BJ (cell line): ENCODE measurements at regions not wholly inside any gene's neighbourhood (a gene's known extent, or its start where the extent isn't known, plus 50 kb on each side); places are given as distances from the start of the nearest gene placed in this dataset.

Source experiments
- CTCF ChIA-PET: fragments of 350-600 bp; formaldehyde crosslinking; extraction: SDS; loops from one replicate; lab custom pipeline; 2021; ENCODE audit warnings: antibody characterized with exemption, inconsistent platforms; lab: Yijun Ruan, JAX
- POLR2A ChIA-PET: fragments of 300-600 bp; sonication (Branson Sonifier 250); formaldehyde crosslinking; extraction: SDS; loops from one replicate; lab custom pipeline; 2021; ENCODE audit warnings: antibody characterized with exemption; lab: Charles Lee
- DNase-seq: peaks from one replicate; pipeline ENCODE4 v3.0.0-alpha.2; 2011; ENCODE audit warnings: low read depth
- H3K27me3 ChIP-seq: 2 replicates; pipeline ENCODE4 v1.6.0; 2011; ENCODE audit warnings: low read length; ENCODE audit not compliant: control insufficient read depth, insufficient read depth
- H3K36me3 ChIP-seq: 2 replicates; pipeline ENCODE4 v1.5.1; 2011; ENCODE audit warnings: low read length; ENCODE audit not compliant: control insufficient read depth, insufficient read depth
- H3K4me3 ChIP-seq: 2 replicates; pipeline ENCODE4 v1.5.1; 2011; ENCODE audit warnings: low read depth, mild to moderate bottlenecking, control low read depth, low read length
- TF ChIP-seq, protein P1 (sequence below): IDR thresholded peaks from 2 replicates; pipeline ENCODE4 v1.5.1; 2011; ENCODE audit warnings: low read depth, mild to moderate bottlenecking, control low read depth, inconsistent platforms, low read length, moderate library complexity; ENCODE audit not compliant: insufficient read depth

DNA sequence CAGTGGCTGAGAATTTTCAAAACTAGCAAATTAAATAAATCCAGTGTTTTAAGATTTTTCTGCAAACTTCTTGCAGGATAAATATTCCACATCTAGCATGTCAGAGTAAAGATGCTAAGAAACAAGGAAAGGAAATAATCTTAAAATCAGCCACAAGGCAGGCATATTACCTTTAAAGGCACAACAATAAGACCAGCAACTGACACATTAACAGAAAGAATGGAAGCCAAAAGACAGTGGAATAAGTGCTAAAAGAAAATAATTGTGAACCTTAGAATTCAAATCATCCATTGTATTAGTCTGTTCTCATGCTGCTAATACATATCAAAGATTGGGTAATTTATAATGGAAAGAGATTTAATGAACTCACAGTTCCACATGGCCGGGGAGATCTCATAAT lies 132.4 kb downstream of the FAR1 start:
- DNase-seq, result no peak
- ChIA-PET CTCF (no interaction called here), POLR2A (no interaction called here)
- Histone ChIP-seq H3K27me3 (no peaks in the 10 kb centered on the region), H3K4me3 (no peak overlapping the region), H3K36me3 (no peaks in the 10 kb centered on the region)
- TF ChIP-seq, protein P1, sequence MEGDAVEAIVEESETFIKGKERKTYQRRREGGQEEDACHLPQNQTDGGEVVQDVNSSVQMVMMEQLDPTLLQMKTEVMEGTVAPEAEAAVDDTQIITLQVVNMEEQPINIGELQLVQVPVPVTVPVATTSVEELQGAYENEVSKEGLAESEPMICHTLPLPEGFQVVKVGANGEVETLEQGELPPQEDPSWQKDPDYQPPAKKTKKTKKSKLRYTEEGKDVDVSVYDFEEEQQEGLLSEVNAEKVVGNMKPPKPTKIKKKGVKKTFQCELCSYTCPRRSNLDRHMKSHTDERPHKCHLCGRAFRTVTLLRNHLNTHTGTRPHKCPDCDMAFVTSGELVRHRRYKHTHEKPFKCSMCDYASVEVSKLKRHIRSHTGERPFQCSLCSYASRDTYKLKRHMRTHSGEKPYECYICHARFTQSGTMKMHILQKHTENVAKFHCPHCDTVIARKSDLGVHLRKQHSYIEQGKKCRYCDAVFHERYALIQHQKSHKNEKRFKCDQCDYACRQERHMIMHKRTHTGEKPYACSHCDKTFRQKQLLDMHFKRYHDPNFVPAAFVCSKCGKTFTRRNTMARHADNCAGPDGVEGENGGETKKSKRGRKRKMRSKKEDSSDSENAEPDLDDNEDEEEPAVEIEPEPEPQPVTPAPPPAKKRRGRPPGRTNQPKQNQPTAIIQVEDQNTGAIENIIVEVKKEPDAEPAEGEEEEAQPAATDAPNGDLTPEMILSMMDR, result no peak

DNA sequence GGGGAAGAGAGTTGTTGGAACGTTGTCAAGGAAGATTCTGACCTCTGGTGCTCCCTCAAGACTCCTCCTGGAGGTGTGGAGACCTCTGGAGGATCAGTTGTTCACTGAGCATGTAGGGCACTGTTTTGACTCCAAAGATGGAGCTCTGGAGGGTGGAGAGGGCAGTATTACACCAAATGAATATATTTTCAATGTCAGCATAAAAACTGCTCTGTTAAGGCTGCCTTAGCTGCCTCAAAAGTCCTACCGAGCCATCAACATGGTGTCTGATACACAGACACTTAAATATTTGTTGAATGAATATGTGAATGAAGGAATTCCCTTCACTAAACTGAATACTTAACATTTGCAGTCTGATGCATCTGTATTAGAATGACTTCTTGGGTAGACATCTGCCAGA lies 144.2 kb upstream of the SPON1 start:
- no peaks in the 10 kb centered on the region for H3K36me3 ChIP-seq
- no peak for DNase-seq
- no peaks in the 10 kb centered on the region for H3K27me3 ChIP-seq
- TF ChIP-seq, protein P1, result no peak
- ChIA-PET CTCF (no interaction called here), POLR2A (no interaction called here)
- H3K4me3 ChIP-seq, result no peak overlapping the region

DNA sequence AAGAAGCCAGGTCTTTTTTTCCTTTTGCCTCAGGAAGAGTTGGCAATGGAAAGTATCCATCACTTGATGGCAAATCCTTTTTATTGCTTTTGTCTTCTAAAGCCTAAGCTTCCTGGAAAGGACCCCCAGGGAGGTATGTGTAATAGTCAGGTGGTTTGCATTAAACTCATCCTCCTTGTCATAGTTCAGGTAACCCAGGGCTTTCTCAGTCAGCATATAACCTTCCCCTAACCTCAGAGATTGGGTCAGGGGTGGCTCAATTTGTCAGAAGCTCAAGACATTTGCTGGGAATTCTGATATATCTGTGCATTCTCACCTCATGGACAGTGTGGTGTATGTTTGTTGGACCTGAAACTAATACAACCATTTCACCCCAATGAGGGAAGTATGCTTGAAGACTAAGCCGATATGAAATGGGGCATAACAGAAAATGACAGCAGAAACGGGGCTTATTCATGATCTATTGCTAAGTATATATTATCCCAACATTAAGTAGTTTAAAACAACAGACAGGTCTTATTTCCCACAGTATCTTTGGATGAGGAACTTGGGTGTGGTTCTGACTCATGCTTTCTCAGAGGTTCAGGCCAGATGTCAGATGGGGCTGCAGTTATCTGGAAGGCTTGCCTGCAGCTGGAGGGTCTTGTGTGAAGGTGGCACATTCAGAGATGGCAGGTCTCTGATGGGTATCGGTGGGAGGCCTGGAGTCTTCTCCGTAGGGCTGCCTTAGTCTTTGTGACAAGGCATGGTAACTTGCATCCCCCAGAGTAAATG lies 135.8 kb upstream of the SPON1 start:
- Histone ChIP-seq H3K36me3 (no peaks in the 10 kb centered on the region), H3K27me3 (no peaks in the 10 kb centered on the region), H3K4me3 (no peak overlapping the region)
- TF ChIP-seq, protein P1, result no peak
- POLR2A ChIA-PET, result no interaction called here
- CTCF ChIA-PET, result no interaction called here
- no peak for DNase-seq

DNA sequence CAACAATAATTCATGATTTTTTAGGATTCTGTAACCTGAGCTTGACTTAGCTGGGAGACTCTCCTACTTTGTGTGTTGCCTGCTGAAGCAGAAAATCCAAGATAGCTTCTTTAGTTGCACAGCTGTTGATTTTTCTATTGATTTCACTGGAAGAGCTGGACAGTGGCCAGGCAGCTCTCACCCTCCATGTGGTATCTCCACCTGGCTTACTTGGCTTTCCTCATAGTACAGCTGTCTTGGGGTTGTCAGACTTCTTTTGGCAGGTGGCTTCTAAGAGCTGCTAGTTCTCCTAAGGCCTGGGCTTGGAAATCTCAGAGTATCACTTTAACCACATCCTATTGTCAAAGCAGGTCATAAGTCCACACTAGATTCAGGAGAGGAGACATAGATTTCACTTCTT lies 130.8 kb upstream of the SPON1 start:
- Histone ChIP-seq H3K27me3 (no peaks in the 10 kb centered on the region), H3K36me3 (no peaks in the 10 kb centered on the region), H3K4me3 (no peak overlapping the region)
- CTCF ChIA-PET, result interaction anchor here (0.6 kb wide), 1 partner anchor 21 kb away, joined by 3 read pairs; no protein-coding TSS in a partner anchor
- POLR2A ChIA-PET, result no interaction called here
- TF ChIP-seq, protein P1, result no peak
- DNase-seq, result no peak

DNA sequence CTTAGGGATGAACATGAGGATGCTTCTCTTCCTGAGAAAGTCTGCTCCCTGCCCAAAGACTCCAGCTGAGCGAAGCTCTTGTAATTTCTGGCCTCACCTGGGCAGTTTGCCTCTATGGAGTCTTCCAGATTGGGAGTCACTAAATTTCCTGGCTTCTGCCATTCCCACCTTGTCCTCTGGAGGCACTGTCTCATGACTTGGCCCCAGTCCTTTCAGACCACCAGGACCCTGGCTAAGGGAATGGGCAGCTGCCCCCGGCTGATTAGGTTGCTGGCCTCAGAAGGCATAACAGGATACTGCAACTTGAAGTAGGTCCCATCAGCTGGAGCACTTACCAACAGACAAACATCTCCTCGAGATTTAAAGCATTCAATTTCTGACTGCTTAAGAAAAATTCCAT lies 128.1 kb upstream of the SPON1 start:
- CTCF ChIA-PET, result interaction anchor here (1.0 kb wide), 1 partner anchor 39 kb away, joined by 4 read pairs; no protein-coding TSS in a partner anchor
- POLR2A ChIA-PET, result no interaction called here
- DNase-seq, result no peak
- no peak overlapping the region for H3K4me3 ChIP-seq
- H3K27me3 ChIP-seq, result no peaks in the 10 kb centered on the region
- TF ChIP-seq, protein P1, result peak; percentile 33; the same call in 1 of the 2 replicates
- no peaks in the 10 kb centered on the region for H3K36me3 ChIP-seq
